HG03025 (cell line): ENCODE measurements at regions not wholly inside any gene's neighbourhood (a gene's known extent, or its start where the extent isn't known, plus 50 kb on each side); places are given as distances from the start of the nearest gene placed in this dataset.
A peak's percentile ranks its signal among the peaks of the same experiment; 100 is the strongest.

Source experiments
- ATAC-seq: cut with Tn5 transposase; IDR thresholded peaks from one replicate; pipeline ENCODE4 v1.9.1; 2021; ENCODE audit warnings: mild to moderate bottlenecking, moderate library complexity; ENCODE audit not compliant: unreplicated experiment, low FRiP score

DNA sequence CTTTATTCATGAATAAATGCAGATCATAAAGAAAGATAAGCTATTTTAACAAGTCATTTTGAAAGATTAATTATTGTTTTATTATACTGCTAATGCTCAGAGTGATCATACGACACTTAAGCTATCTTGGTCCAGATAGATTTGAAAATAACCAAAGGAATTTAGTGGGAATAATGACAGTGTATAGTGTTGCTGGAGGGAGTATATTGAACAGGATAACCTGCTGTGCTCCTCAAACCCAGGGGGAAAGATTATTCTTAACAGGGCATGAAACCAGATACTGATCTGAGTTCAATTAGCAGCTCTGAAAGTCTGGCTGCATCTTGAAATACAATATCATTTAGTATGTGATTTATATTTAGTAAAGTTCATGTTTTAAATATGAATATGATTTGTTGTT, 216.3 kb upstream of the ITGA4 start:
- ATAC-seq: no peak

GRCh38 chr2:181241366-181241765, 215.8 kb upstream of the ITGA4 start:
- no peak for ATAC-seq

DNA sequence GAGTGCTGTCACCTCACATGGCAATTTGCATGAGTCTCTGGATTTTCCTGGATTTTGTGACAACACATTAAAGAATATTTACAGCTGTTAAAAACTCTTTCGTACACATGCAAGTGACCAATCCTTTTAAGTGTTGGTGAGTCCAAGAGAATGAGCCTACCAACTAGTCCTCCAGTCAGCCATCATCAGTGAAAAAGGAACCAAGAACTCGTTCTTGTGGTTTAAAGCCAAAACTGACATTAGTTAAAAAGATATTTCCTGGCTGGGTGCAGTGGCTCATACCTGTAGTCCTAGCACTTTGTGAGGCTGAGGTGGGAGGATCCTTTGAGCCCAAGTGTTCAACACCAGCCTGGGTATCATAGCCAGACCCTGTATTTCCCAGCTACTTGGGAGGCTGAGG, 215.4 kb upstream of the ITGA4 start:
- peak; percentile 84 for ATAC-seq

GRCh38 chr2:181242262-181242661, 214.9 kb upstream of the ITGA4 start:
- no peak for ATAC-seq

- ATAC-seq: no peak
These were observed 213.9 kb upstream of the ITGA4 start for GRCh38 chr2:181243319-181243718.

DNA sequence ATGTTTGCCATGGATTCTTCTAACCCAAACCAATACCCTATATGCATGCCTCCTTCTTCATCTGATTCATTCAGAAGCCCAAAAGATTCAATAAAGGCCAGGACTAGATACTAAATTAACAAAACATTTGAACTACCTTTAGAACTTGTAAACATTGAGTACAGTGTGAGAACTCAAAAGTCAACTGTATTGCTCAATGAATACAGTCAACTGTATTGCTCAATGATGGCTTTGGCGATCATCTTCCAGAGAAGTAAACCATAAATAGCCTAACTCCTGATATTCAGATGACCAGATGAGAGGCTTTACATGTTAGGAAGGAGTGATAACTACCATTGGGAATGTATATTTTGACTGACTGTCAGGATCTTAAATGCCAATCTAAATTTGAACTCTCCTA, 206.5 kb upstream of the ITGA4 start:
- no peak for ATAC-seq

- no peak for ATAC-seq
These were observed 204.7 kb upstream of the ITGA4 start for GRCh38 chr2:181252262-181253148.

- ATAC-seq: no peak
These were observed 203.7 kb upstream of the ITGA4 start for GRCh38 chr2:181253438-181253837.

GRCh38 chr2:181255651-181256050, 201.5 kb upstream of the ITGA4 start:
- ATAC-seq: no peak

GRCh38 chr2:181258720-181259119, 198.5 kb upstream of the ITGA4 start:
- no peak for ATAC-seq

GRCh38 chr2:181262782-181263181, 194.4 kb upstream of the ITGA4 start:
- ATAC-seq: no peak

DNA sequence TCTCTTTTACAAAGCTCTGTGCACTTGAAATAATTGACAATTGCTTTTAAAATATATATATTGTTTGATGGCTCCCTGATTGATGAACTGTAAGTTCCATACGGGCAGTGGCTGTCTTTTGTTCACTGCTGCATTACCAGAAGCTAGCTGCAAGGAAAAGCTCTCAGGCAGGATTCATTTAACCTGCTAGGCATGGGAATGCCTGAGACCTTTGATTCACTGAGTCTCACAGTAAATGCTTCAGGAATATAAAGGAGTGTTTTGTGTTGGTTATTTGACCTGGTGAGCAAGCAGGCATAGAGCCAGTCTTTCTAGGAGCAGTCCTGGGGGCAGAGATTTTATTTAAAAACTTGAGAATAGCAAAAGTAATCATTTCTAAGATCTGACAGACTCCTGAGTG, 193.2 kb upstream of the ITGA4 start:
- ATAC-seq: no peak

GRCh38 chr2:181264441-181264840, 192.7 kb upstream of the ITGA4 start:
- ATAC-seq: no peak

- ATAC-seq: no peak
These were observed 190.6 kb upstream of the ITGA4 start for GRCh38 chr2:181266614-181267013.

- no peak for ATAC-seq
These were observed 188.9 kb upstream of the ITGA4 start for GRCh38 chr2:181268174-181268867.

- no peak for ATAC-seq
These were observed 183.2 kb upstream of the ITGA4 start for GRCh38 chr2:181273986-181274385.

DNA sequence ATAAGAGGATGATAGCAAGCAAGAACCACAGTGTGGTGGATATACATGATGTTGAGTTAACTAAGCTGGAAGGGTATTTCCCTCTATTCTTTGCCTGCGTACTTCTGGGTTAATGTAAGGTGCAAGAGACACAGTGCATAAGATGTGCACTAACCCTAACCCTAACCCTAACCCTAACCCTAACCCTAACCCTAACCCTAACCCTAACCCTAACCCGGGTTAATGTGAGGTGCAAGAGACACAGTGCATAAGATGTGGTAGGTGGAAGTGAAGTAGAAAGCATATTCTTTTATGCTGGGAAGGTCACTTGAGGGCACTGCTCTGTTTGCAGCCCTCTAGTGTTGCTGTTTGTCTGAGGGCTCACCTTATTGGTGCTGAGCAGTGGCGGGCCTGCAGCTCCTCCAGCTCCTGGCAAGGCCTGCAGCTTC, 181.5 kb upstream of the ITGA4 start:
- no peak for ATAC-seq

- ATAC-seq: no peak
These were observed 175.9 kb upstream of the ITGA4 start for GRCh38 chr2:181281206-181281832.

GRCh38 chr2:181285116-181285515, 172.1 kb upstream of the ITGA4 start:
- ATAC-seq: no peak

GRCh38 chr2:181289698-181290097, 167.5 kb upstream of the ITGA4 start:
- no peak for ATAC-seq

DNA sequence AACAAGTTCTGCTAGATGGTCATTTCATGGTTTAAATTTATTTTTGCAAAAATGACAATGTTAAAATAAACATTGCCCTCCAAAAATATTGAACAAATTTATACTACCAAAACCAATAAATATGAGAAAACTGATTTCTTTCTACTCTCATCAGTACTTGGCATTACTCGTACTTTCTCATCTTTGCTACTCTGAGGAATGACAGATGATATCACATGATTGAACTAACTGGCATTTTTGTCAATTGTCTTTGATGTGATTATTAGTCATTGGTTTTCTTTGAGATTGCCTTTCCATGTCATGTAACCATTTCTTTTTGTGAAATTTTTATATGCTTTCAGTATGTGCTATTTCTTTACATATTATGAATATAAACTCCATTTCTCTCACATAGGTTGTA, 167.0 kb upstream of the ITGA4 start:
- ATAC-seq: no peak
